ENCODE measurements at regions not wholly inside any gene's neighbourhood (a gene's known extent, or its start where the extent isn't known, plus 50 kb on each side); places are given as distances from the start of the nearest gene placed in this dataset.
"Not testable (repeated sequence)": the region's sequence is repeated elsewhere in the genome, so short reads cannot be mapped to it uniquely, and the experiment has no call there.

GRCh38 chr5:153276151-153276550 lies 214.3 kb upstream of the GRIA1 start:
- no peak overlapping the region for H3K4me3 ChIP-seq
- 56 to 60% methylated on average over 4 of the region's 4 CpGs for WGBS, 2 donors
- intact Hi-C loops (cut with DNase I), result no loop called here
- DNase-seq, result no peak
- H3K27ac ChIP-seq, result no peak overlapping the region
- H3K27me3 ChIP-seq, result no peaks in the 10 kb centered on the region
- TF ChIP-seq POLR2A (IDR thresholded peaks at IDR 0.05) (no peak), EP300 (IDR thresholded peaks at IDR 0.05) (no peak), POLR2AphosphoS5 (IDR thresholded peaks at IDR 0.05) (no peak)
- TF ChIP-seq, protein P1, sequence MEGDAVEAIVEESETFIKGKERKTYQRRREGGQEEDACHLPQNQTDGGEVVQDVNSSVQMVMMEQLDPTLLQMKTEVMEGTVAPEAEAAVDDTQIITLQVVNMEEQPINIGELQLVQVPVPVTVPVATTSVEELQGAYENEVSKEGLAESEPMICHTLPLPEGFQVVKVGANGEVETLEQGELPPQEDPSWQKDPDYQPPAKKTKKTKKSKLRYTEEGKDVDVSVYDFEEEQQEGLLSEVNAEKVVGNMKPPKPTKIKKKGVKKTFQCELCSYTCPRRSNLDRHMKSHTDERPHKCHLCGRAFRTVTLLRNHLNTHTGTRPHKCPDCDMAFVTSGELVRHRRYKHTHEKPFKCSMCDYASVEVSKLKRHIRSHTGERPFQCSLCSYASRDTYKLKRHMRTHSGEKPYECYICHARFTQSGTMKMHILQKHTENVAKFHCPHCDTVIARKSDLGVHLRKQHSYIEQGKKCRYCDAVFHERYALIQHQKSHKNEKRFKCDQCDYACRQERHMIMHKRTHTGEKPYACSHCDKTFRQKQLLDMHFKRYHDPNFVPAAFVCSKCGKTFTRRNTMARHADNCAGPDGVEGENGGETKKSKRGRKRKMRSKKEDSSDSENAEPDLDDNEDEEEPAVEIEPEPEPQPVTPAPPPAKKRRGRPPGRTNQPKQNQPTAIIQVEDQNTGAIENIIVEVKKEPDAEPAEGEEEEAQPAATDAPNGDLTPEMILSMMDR (IDR thresholded peaks at IDR 0.05), result no peak
- H3K4me1 ChIP-seq, result no peaks in the 10 kb centered on the region
- H3K36me3 ChIP-seq, result no peaks in the 10 kb centered on the region
- no peaks in the 10 kb centered on the region for H3K9me3 ChIP-seq

DNA sequence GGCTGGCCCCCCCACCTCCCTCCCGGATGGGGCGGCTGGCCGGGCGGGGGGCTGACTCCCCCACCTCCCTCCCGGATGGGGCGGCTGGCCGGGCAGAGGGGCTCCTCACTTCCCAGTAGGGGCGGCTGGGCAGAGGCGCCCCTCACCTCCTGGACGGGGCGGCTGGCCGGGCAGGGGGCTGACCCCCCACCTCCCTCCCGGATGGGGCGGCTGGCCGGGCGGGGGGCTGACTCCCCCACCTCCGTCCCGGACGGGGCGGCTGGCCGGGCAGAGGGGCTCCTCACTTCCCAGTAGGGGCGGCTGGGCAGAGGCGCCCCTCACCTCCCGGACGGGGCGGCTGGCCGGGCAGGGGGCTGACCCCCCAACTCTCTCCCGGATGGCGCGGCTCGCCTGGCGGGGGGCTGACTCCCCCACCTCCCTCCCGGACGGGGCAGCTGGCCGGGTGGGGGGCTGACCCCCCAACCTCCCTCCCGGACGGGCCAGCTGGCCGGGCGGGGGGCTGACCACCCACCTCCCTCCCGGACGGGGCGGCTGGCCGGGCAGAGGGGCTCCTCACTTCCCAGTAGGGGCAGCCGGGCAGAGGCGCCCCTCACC lies 194.1 kb upstream of the GRIA1 start:
- H3K4me1 ChIP-seq; DNase-seq; intact Hi-C loops (cut with DNase I); H3K36me3 ChIP-seq; H3K27ac ChIP-seq; H3K4me3 ChIP-seq; H3K27me3 ChIP-seq; H3K9me3 ChIP-seq: not testable (repeated sequence)
- WGBS, 2 donors, result 91 to 93% methylated on average over 42 to 44 of the region's 45 CpGs

DNA sequence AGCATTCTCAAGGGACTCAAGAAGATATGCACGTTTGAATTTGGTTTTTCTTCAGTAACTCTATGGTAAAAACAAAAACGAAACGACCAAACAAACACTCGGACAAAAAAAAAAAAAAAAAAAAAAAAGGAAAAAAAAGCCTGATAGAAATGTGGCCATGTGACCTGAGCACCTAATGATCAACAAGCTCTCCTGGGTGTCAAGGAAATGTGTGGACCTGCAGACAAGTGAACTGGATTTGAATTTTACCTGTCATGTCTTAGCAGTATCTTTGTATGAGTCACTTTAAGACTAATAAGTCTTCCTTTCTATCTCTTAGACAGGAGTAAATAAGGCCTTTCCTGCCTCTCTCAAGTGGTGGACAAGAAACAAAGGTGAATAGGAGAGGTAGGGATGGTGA lies 190.6 kb upstream of the GRIA1 start:
- Histone ChIP-seq H3K27ac (no peak overlapping the region), H3K4me1 (no peaks in the 10 kb centered on the region), H3K4me3 (no peak overlapping the region), H3K9me3 (no peaks in the 10 kb centered on the region), H3K27me3 (no peaks in the 10 kb centered on the region), H3K36me3 (no peaks in the 10 kb centered on the region)
- 65 to 68% methylated on average over 4 of the region's 4 CpGs for WGBS, 2 donors
- intact Hi-C loops (cut with DNase I), result no loop called here
- TF ChIP-seq POLR2A (IDR thresholded peaks at IDR 0.05), result no peak
- no peak for TF ChIP-seq EP300 (IDR thresholded peaks at IDR 0.05)
- TF ChIP-seq, protein P1 (IDR thresholded peaks at IDR 0.05), result no peak
- no peak for TF ChIP-seq POLR2AphosphoS5 (IDR thresholded peaks at IDR 0.05)
- DNase-seq, result no peak

DNA sequence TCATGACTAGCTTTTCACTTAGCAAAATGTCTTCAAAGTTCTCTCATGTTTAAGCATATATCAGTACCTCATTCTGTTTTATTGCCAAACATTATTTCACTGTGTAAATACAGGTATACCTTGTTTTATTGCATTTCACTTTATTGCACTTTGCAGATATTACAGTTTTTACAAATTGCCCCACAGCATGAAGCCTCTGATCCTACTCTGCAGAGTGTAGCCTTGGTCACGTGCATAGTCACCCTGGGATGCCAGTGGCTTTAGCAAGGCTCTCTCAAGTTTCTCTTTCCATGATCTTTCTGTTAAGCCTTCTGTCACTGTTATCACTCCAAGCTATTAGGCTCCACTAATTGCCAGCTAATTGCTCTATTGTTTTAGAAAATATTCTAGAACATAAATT lies 182.2 kb upstream of the GRIA1 start:
- Histone ChIP-seq H3K36me3 (no peaks in the 10 kb centered on the region), H3K27ac (no peak overlapping the region), H3K27me3 (no peaks in the 10 kb centered on the region), H3K4me3 (no peak overlapping the region), H3K9me3 (peaks cover 0 to 3% (median 0%) of the 10 kb centered on the region in 4 donors), H3K4me1 (no peaks in the 10 kb centered on the region)
- no peak for DNase-seq
- TF ChIP-seq POLR2A (IDR thresholded peaks at IDR 0.05) (no peak), EP300 (IDR thresholded peaks at IDR 0.05) (no peak), POLR2AphosphoS5 (IDR thresholded peaks at IDR 0.05) (no peak)
- TF ChIP-seq, protein P1 (IDR thresholded peaks at IDR 0.05), result no peak
- WGBS, 2 donors, result 9 to 34% methylated on average over 1 of the region's 1 CpG
- intact Hi-C loops (cut with DNase I), result no loop called here

DNA sequence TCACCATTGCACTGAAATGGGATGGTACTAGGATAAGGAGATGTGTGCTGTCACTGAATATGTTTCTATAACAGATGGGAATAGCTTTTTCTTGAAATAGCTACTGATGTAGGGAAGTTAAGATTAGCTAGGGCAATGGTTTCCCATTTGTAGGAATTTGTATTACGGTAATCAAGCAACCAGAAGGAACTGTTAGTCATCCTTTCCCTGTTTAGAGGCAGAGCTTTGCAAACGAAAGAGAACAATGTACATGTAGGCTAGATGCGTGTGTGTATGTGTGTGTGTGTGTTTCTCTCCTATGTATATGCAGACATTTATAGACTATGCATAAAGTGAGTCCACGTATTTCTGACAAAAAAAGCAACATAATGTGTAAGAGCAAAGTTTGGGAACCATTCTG lies 171.9 kb upstream of the GRIA1 start:
- H3K27ac ChIP-seq, result no peak overlapping the region
- TF ChIP-seq EP300 (IDR thresholded peaks at IDR 0.05) (no peak), POLR2A (IDR thresholded peaks at IDR 0.05) (no peak), POLR2AphosphoS5 (IDR thresholded peaks at IDR 0.05) (no peak)
- TF ChIP-seq, protein P1 (IDR thresholded peaks at IDR 0.05), result no peak
- 66 to 72% methylated on average over 4 of the region's 4 CpGs for WGBS, 2 donors
- no peaks in the 10 kb centered on the region for H3K36me3 ChIP-seq
- intact Hi-C loops (cut with DNase I), result no loop called here
- no peak for DNase-seq
- H3K27me3 ChIP-seq, result no peaks in the 10 kb centered on the region
- H3K9me3 ChIP-seq, result peaks cover 0 to 3% (median 0%) of the 10 kb centered on the region in 4 donors
- no peaks in the 10 kb centered on the region for H3K4me1 ChIP-seq
- no peak overlapping the region for H3K4me3 ChIP-seq

Measured in sigmoid colon (tissue), 6 donors.